ENCODE measurements at regions not wholly inside any gene's neighbourhood (a gene's known extent, or its start where the extent isn't known, plus 50 kb on each side); places are given as distances from the start of the nearest gene placed in this dataset.

DNA sequence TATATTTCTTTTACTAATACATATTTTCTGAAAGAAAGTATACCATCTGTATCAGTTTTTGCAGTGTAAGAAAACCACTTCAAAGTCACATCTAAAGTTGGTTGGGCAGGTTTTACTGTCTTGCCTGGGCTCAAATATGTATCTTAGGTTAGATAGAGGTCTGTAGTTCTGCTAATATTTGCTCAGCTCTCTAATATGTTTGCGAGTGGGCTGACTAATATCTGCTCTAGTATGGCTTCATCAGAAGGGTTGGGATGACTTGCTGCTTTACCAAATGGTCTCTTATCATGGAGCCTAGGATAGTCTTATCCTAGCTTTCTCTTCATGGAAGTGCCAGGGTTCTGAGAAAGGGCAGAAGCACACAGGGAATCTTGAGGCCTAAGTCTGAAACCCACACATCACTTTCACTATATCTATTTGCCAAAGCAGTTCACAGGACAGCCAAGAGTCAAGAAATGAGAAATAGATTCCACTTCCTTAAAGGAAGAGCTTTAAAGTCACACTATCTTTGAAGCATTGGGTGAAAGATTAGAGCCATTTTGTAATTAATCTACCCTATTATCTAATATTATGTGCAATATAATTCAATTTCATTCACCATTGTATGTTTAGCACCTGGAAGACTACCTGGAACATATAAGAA lies 610.0 kb downstream of the KCNJ3 start:
- no peak for DNase-seq
- TF ChIP-seq, protein P1, sequence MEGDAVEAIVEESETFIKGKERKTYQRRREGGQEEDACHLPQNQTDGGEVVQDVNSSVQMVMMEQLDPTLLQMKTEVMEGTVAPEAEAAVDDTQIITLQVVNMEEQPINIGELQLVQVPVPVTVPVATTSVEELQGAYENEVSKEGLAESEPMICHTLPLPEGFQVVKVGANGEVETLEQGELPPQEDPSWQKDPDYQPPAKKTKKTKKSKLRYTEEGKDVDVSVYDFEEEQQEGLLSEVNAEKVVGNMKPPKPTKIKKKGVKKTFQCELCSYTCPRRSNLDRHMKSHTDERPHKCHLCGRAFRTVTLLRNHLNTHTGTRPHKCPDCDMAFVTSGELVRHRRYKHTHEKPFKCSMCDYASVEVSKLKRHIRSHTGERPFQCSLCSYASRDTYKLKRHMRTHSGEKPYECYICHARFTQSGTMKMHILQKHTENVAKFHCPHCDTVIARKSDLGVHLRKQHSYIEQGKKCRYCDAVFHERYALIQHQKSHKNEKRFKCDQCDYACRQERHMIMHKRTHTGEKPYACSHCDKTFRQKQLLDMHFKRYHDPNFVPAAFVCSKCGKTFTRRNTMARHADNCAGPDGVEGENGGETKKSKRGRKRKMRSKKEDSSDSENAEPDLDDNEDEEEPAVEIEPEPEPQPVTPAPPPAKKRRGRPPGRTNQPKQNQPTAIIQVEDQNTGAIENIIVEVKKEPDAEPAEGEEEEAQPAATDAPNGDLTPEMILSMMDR (IDR thresholded peaks at IDR 0.05) = no peak
- H3K27ac Mint-ChIP-seq = no peak overlapping the region
- H3K27me3 Mint-ChIP-seq (ENCODE audit: insufficient read depth) = no peaks in the 10 kb centered on the region
- peaks cover 4% of the 10 kb centered on the region for H3K9me3 Mint-ChIP-seq
- no peak overlapping the region for H3K4me3 Mint-ChIP-seq
- no peaks in the 10 kb centered on the region for H3K4me1 Mint-ChIP-seq (ENCODE audit: low read depth)
- no peaks in the 10 kb centered on the region for H3K36me3 Mint-ChIP-seq (ENCODE audit: low read depth)

GRCh38 chr2:155301221-155301620 lies 602.7 kb downstream of the KCNJ3 start:
- Mint-ChIP-seq H3K4me3 (no peak overlapping the region), H3K27me3 (ENCODE audit: insufficient read depth) (no peaks in the 10 kb centered on the region), H3K27ac (no peak overlapping the region), H3K36me3 (ENCODE audit: low read depth) (no peaks in the 10 kb centered on the region; the same call in 1 of the 2 replicates), H3K9me3 (peaks cover 27% of the 10 kb centered on the region), H3K4me1 (ENCODE audit: low read depth) (no peaks in the 10 kb centered on the region)
- TF ChIP-seq, protein P1 (IDR thresholded peaks at IDR 0.05) = no peak
- DNase-seq = no peak

- no peak overlapping the region for H3K27ac Mint-ChIP-seq
- H3K4me3 Mint-ChIP-seq = no peak overlapping the region
- TF ChIP-seq, protein P1 (IDR thresholded peaks at IDR 0.05) = no peak
- H3K27me3 Mint-ChIP-seq (ENCODE audit: insufficient read depth) = no peaks in the 10 kb centered on the region
- no peaks in the 10 kb centered on the region; the same call in 1 of the 2 replicates for H3K36me3 Mint-ChIP-seq (ENCODE audit: low read depth)
- peaks cover 28% of the 10 kb centered on the region for H3K9me3 Mint-ChIP-seq
- H3K4me1 Mint-ChIP-seq (ENCODE audit: low read depth) = no peaks in the 10 kb centered on the region
- DNase-seq = no peak
These were observed 599.5 kb downstream of the KCNJ3 start for GRCh38 chr2:155298001-155298400.

DNA sequence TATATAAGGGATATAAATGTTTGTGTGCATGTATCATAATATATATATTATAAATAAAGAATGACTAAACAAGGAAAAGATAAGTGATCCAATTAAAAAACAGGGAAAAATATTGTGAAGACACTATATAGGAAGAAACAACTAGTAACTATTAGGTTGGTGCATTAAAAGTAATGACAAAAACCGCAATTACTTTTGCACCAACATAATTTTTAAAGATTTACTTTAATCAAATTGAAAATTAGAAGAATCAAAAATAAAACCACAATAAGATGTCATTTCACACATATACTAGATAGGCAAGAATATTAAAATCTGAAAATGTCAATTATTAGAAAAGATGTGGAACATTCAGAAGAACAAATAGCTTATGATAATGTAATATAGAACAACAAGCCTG lies 595.9 kb downstream of the KCNJ3 start:
- TF ChIP-seq, protein P1 (IDR thresholded peaks at IDR 0.05) = no peak
- DNase-seq = no peak
- H3K4me3 Mint-ChIP-seq = no peak overlapping the region
- no peaks in the 10 kb centered on the region for H3K27me3 Mint-ChIP-seq (ENCODE audit: insufficient read depth)
- H3K36me3 Mint-ChIP-seq (ENCODE audit: low read depth) = no peaks in the 10 kb centered on the region; the same call in 1 of the 2 replicates
- H3K27ac Mint-ChIP-seq = no peak overlapping the region
- H3K9me3 Mint-ChIP-seq = peaks cover 28% of the 10 kb centered on the region
- no peaks in the 10 kb centered on the region for H3K4me1 Mint-ChIP-seq (ENCODE audit: low read depth)

DNA sequence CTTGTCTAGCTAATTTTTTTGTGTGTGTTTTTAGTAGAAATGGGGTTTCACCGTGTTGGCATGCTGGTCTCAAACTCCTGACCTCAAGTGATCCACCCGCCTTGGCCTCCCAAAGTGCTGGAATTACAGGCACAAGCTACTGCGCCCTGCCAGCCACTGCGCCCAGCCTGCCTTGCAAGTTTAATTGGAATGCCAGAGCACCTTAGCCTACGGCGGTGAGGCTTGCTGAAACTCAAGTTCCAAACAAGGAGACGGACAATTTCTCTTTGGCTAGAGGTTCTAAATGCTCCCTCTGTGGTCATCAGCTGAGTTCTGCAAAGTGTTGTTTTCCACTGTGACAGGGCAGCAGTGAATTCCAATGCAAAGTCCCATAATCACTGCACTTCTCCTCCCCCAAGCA lies 583.4 kb downstream of the KCNJ3 start:
- Mint-ChIP-seq H3K4me1 (ENCODE audit: low read depth) (no peaks in the 10 kb centered on the region), H3K9me3 (peaks cover 57% of the 10 kb centered on the region), H3K27me3 (ENCODE audit: insufficient read depth) (no peaks in the 10 kb centered on the region), H3K27ac (no peak overlapping the region), H3K36me3 (ENCODE audit: low read depth) (no peaks in the 10 kb centered on the region), H3K4me3 (no peak overlapping the region)
- no peak for DNase-seq
- TF ChIP-seq, protein P1 (IDR thresholded peaks at IDR 0.05) = no peak
